ENCODE measurements at regions not wholly inside any gene's neighbourhood (a gene's known extent, or its start where the extent isn't known, plus 50 kb on each side); places are given as distances from the start of the nearest gene placed in this dataset.

DNA sequence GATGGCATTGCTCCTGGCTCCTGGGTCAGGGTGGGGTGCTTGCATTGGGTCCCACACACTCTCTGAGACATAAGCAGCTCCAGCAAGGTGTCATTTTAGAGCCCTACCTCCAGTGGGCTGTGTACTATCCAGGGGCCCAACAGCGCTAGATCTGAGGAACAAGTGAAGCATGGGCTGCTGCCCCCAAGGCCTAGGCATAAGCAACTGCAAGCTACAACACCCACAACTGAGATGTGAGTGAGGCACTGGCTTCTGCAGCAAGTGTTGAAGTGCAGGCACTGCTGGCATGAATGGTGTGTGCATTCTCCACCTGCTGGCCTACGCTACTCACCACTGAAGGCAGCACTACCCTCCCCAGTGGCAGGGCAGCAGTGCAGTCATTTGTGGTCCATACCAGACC is 81.0 kb upstream of the STK39 start:
- TF ChIP-seq CTCF (IDR thresholded peaks at IDR 0.05) (no peak), POLR2A (IDR thresholded peaks at IDR 0.05) (no peak)
